ENCODE measurements at regions not wholly inside any gene's neighbourhood (a gene's known extent, or its start where the extent isn't known, plus 50 kb on each side); places are given as distances from the start of the nearest gene placed in this dataset.
"Not testable (repeated sequence)": the region's sequence is repeated elsewhere in the genome, so short reads cannot be mapped to it uniquely, and the experiment has no call there.

- no peak for DNase-seq
Observed at GRCh38 chr14:83147006-83147405, 1613.4 kb upstream of the SEL1L start.

- DNase-seq: no peak
Observed at GRCh38 chr14:83151571-83151970, 1617.9 kb upstream of the SEL1L start.

- DNase-seq: no peak
Observed at GRCh38 chr14:83153081-83153480, 1619.4 kb upstream of the SEL1L start.

GRCh38 chr14:83162361-83162929, 1628.8 kb upstream of the SEL1L start:
- DNase-seq: no peak

GRCh38 chr14:83163016-83163415, 1629.4 kb upstream of the SEL1L start:
- DNase-seq: no peak

GRCh38 chr14:83164016-83164415, 1630.4 kb upstream of the SEL1L start:
- DNase-seq: peak in 1 of 3 donors; percentile 10

GRCh38 chr14:83164591-83164990, 1630.9 kb upstream of the SEL1L start:
- no peak for DNase-seq

GRCh38 chr14:83170165-83170564, 1636.5 kb upstream of the SEL1L start:
- DNase-seq: no peak

GRCh38 chr14:83171761-83172160, 1638.1 kb upstream of the SEL1L start:
- DNase-seq: no peak

GRCh38 chr14:83172363-83172762, 1638.7 kb upstream of the SEL1L start:
- no peak for DNase-seq

- DNase-seq: peak in 1 of 3 donors; percentile 14
Observed at GRCh38 chr14:83173687-83174086, 1640.0 kb upstream of the SEL1L start.

- no peak for DNase-seq
Observed at GRCh38 chr14:83184531-83184930, 1650.9 kb upstream of the SEL1L start.

GRCh38 chr14:83188311-83188710, 1654.7 kb upstream of the SEL1L start:
- DNase-seq: not testable (repeated sequence)

GRCh38 chr14:83196236-83196635, 1662.6 kb upstream of the SEL1L start:
- peak; percentile 11 to 47 (median 19) for DNase-seq

- no peak for DNase-seq
Observed at GRCh38 chr14:83197271-83197670, 1663.6 kb upstream of the SEL1L start.

GRCh38 chr14:83207550-83207949, 1673.9 kb upstream of the SEL1L start:
- DNase-seq: no peak

- no peak for DNase-seq
Observed at GRCh38 chr14:83208341-83208740, 1674.7 kb upstream of the SEL1L start.

- DNase-seq: no peak
Observed at GRCh38 chr14:83217492-83217891, 1683.8 kb upstream of the SEL1L start.

GRCh38 chr14:83247924-83248639, 1714.4 kb upstream of the SEL1L start:
- DNase-seq: no peak

- DNase-seq: no peak
Observed at GRCh38 chr14:83251402-83251801, 1717.7 kb upstream of the SEL1L start.

GRCh38 chr14:83253870-83254269, 1720.2 kb upstream of the SEL1L start:
- DNase-seq: no peak

GRCh38 chr14:83255015-83255726, 1721.5 kb upstream of the SEL1L start:
- DNase-seq: peak; percentile 36 to 75 (median 69)

GRCh38 chr14:83255727-83256090, 1722.1 kb upstream of the SEL1L start:
- DNase-seq: no peak

All from suppressor macrophage treated with lipopolysaccharide for 1 hour (primary cell).